ENCODE measurements at regions not wholly inside any gene's neighbourhood (a gene's known extent, or its start where the extent isn't known, plus 50 kb on each side); places are given as distances from the start of the nearest gene placed in this dataset.
"Not testable (repeated sequence)": the region's sequence is repeated elsewhere in the genome, so short reads cannot be mapped to it uniquely, and the experiment has no call there.

- no peak for DNase-seq
These were observed 155.2 kb downstream of the BTBD3 start for GRCh38 chr20:12072954-12073264.

- DNase-seq = peak; percentile 18
These were observed 156.5 kb downstream of the BTBD3 start for GRCh38 chr20:12074111-12074655.

- no peak for DNase-seq
These were observed 158.5 kb downstream of the BTBD3 start for GRCh38 chr20:12076200-12076599.

GRCh38 chr20:12077875-12078274 lies 160.2 kb downstream of the BTBD3 start:
- DNase-seq = no peak

GRCh38 chr20:12079490-12079889 lies 161.8 kb downstream of the BTBD3 start:
- DNase-seq = no peak

GRCh38 chr20:12083269-12083668 lies 165.6 kb downstream of the BTBD3 start:
- DNase-seq = no peak

GRCh38 chr20:12084482-12084881 lies 166.8 kb downstream of the BTBD3 start:
- DNase-seq = no peak

GRCh38 chr20:12086359-12086758 lies 168.7 kb downstream of the BTBD3 start:
- DNase-seq = no peak

GRCh38 chr20:12090920-12091319 lies 173.2 kb downstream of the BTBD3 start:
- DNase-seq = peak; percentile 6

GRCh38 chr20:12093057-12093796 lies 175.5 kb downstream of the BTBD3 start:
- DNase-seq = peak; percentile 47

- not testable (repeated sequence) for DNase-seq
These were observed 176.1 kb downstream of the BTBD3 start for GRCh38 chr20:12093797-12094190.

GRCh38 chr20:12095180-12095920 lies 177.7 kb downstream of the BTBD3 start:
- DNase-seq = no peak

- no peak for DNase-seq
These were observed 180.7 kb downstream of the BTBD3 start for GRCh38 chr20:12098421-12098820.

GRCh38 chr20:12108846-12109245 lies 191.2 kb downstream of the BTBD3 start:
- no peak for DNase-seq

- no peak for DNase-seq
These were observed 192.6 kb downstream of the BTBD3 start for GRCh38 chr20:12110274-12110673.

GRCh38 chr20:12110711-12111110 lies 193.0 kb downstream of the BTBD3 start:
- no peak for DNase-seq

GRCh38 chr20:12111431-12112088 lies 193.9 kb downstream of the BTBD3 start:
- no peak for DNase-seq

GRCh38 chr20:12112089-12112474 lies 194.4 kb downstream of the BTBD3 start:
- no peak for DNase-seq

GRCh38 chr20:12112665-12113064 lies 195.0 kb downstream of the BTBD3 start:
- no peak for DNase-seq

- no peak for DNase-seq
These were observed 195.4 kb downstream of the BTBD3 start for GRCh38 chr20:12113075-12113467.

GRCh38 chr20:12113468-12114371 lies 196.0 kb downstream of the BTBD3 start:
- DNase-seq = peak; percentile 7

GRCh38 chr20:12129114-12129513 lies 211.4 kb downstream of the BTBD3 start:
- not testable (repeated sequence) for DNase-seq

- DNase-seq = not testable (repeated sequence)
These were observed 211.8 kb downstream of the BTBD3 start for GRCh38 chr20:12129532-12129931.

Data from inflammatory macrophage treated with lipopolysaccharide for 4 hours (primary cell).